H9 (cell line): ENCODE measurements at regions not wholly inside any gene's neighbourhood (a gene's known extent, or its start where the extent isn't known, plus 50 kb on each side); places are given as distances from the start of the nearest gene placed in this dataset.

Experiments used
- DNase-seq: peaks from one replicate; pipeline ENCODE4 v3.0.0-alpha.2; 2017
- H2AFZ ChIP-seq: one replicate; pipeline ENCODE4 v1.6.1; 2013; ENCODE audit warnings: mild to moderate bottlenecking, low read length, control low read depth, moderate library complexity
- H2AK5ac ChIP-seq: 2 replicates; pipeline ENCODE4 v1.6.1; 2013; ENCODE audit warnings: low read length, control low read depth, mixed read lengths; ENCODE audit not compliant: insufficient read length
- H2BK120ac ChIP-seq: one replicate; pipeline ENCODE4 v1.6.1; 2013; ENCODE audit warnings: low read depth, mild to moderate bottlenecking, low read length, control low read depth, inconsistent platforms; ENCODE audit not compliant: poor library complexity, severe bottlenecking
- H2BK12ac ChIP-seq: 2 replicates; pipeline ENCODE4 v1.6.1; 2013; ENCODE audit warnings: low read length, control low read depth, mixed read lengths, low read depth; ENCODE audit not compliant: insufficient read length
- H2BK15ac ChIP-seq: 2 replicates; pipeline ENCODE4 v1.6.1; 2013; ENCODE audit warnings: low read depth, low read length, control low read depth
- H2BK20ac ChIP-seq: one replicate; pipeline ENCODE4 v1.6.1; 2013; ENCODE audit warnings: low read depth, mild to moderate bottlenecking, low read length, control low read depth, inconsistent platforms; ENCODE audit not compliant: poor library complexity, severe bottlenecking
- H2BK5ac ChIP-seq: 2 replicates; pipeline ENCODE4 v1.6.1; 2013; ENCODE audit warnings: low read length, control low read depth, mixed read lengths; ENCODE audit not compliant: insufficient read length
- H3K14ac ChIP-seq: 2 replicates; pipeline ENCODE4 v1.6.1; 2013; ENCODE audit warnings: low read length, control low read depth; ENCODE audit not compliant: insufficient read depth
- H3K18ac ChIP-seq: 2 replicates; pipeline ENCODE4 v1.6.1; 2013; ENCODE audit warnings: low read depth, mild to moderate bottlenecking, mixed read lengths, low read length, control low read depth; ENCODE audit not compliant: insufficient read length
- H3K23ac ChIP-seq: 2 replicates; pipeline ENCODE4 v1.6.1; 2013; ENCODE audit warnings: low read length, control low read depth, mixed read lengths, low read depth; ENCODE audit not compliant: insufficient read length
- H3K23me2 ChIP-seq: 2 replicates; pipeline ENCODE4 v1.6.1; 2013; ENCODE audit warnings: low read depth, mild to moderate bottlenecking, mixed read lengths, low read length, control low read depth; ENCODE audit not compliant: insufficient read length, poor library complexity, severe bottlenecking
- H3K27ac ChIP-seq: 2 replicates; pipeline ENCODE4 v1.5.1; 2013; ENCODE audit warnings: low read length, control low read depth, mixed read lengths, low read depth; ENCODE audit not compliant: insufficient read length
- H3K27me3 ChIP-seq: 2 replicates; pipeline ENCODE4 v1.6.1; 2013; ENCODE audit warnings: low read length, control low read depth, inconsistent platforms; ENCODE audit not compliant: insufficient read depth
- H3K4ac ChIP-seq: 2 replicates; pipeline ENCODE4 v1.6.1; 2013; ENCODE audit warnings: low read depth, mild to moderate bottlenecking, control low read depth, inconsistent platforms, low read length, moderate library complexity
- H3K4me1 ChIP-seq: 2 replicates; pipeline ENCODE4 v1.6.1; 2013; ENCODE audit warnings: low read length, control low read depth, inconsistent platforms; ENCODE audit not compliant: insufficient read depth
- H3K4me2 ChIP-seq: 2 replicates; pipeline ENCODE4 v1.6.1; 2013; ENCODE audit warnings: low read length, control low read depth, mixed read lengths; ENCODE audit not compliant: insufficient read length, insufficient read depth
- H3K56ac ChIP-seq: 2 replicates; pipeline ENCODE4 v1.6.1; 2013; ENCODE audit warnings: low read depth, mild to moderate bottlenecking, mixed read lengths, low read length, control low read depth; ENCODE audit not compliant: insufficient read length
- H3K79me1 ChIP-seq: 2 replicates; pipeline ENCODE4 v1.6.1; 2013; ENCODE audit warnings: low read depth, mild to moderate bottlenecking, moderate library complexity, low read length, control low read depth, inconsistent platforms; ENCODE audit not compliant: insufficient read depth, poor library complexity, severe bottlenecking
- H3K79me2 ChIP-seq: 2 replicates; pipeline ENCODE4 v1.6.1; 2013; ENCODE audit warnings: low read length, control low read depth, inconsistent platforms; ENCODE audit not compliant: insufficient read depth
- H3K9ac ChIP-seq: 2 replicates; pipeline ENCODE4 v1.6.1; 2013; ENCODE audit warnings: low read length, control low read depth, mixed read lengths; ENCODE audit not compliant: insufficient read length; ENCODE audit errors: extremely low read depth
- H3K9me3 ChIP-seq: one replicate; pipeline ENCODE4 v1.6.1; 2013; ENCODE audit warnings: low read depth, low read length, inconsistent platforms; ENCODE audit not compliant: control insufficient read depth
- H3T11ph ChIP-seq: one replicate; pipeline ENCODE4 v1.6.1; 2013; ENCODE audit warnings: mild to moderate bottlenecking, low read length, control low read depth, inconsistent platforms
- H4K20me1 ChIP-seq: one replicate; pipeline ENCODE4 v1.6.1; 2013; ENCODE audit not compliant: control insufficient read depth, insufficient read length, insufficient read depth
- H4K5ac ChIP-seq: 2 replicates; pipeline ENCODE4 v1.6.1; 2013; ENCODE audit warnings: low read depth, mild to moderate bottlenecking, mixed read lengths, low read length, control low read depth; ENCODE audit not compliant: insufficient read length
- H4K8ac ChIP-seq: replicated peaks from 2 replicates; pipeline ENCODE4 v1.6.1; 2013; ENCODE audit warnings: low read length, control low read depth, mixed read lengths, low read depth; ENCODE audit not compliant: insufficient read length
- H4K91ac ChIP-seq: 2 replicates; pipeline ENCODE4 v1.6.1; 2013; ENCODE audit warnings: low read depth, mild to moderate bottlenecking, moderate library complexity, mixed read lengths, low read length, control low read depth; ENCODE audit not compliant: insufficient read length
- H3K27ac Mint-ChIP-seq, 3 experiments: 2 replicates in 2 of 3; 3 replicates in 1 of 3; pipeline ENCODE4 v1.8.0; 2020 to 2021; ENCODE audit warnings: mixed read lengths in 3 of 3, mild to moderate bottlenecking in 1 of 3, moderate library complexity in 1 of 3
- H3K27me3 Mint-ChIP-seq: 2 replicates; pipeline ENCODE4 v1.8.0; 2021; ENCODE audit warnings: low read depth, mild to moderate bottlenecking, moderate library complexity, mixed read lengths
- H3K36me3 Mint-ChIP-seq, 3 experiments: 2 replicates in 2 of 3; 3 replicates in 1 of 3; pipeline ENCODE4 v1.8.0; 2020 to 2021; ENCODE audit warnings: low read depth in 3 of 3, mixed read lengths in 3 of 3; ENCODE audit not compliant: insufficient read depth in 1 of 3
- H3K4me1 Mint-ChIP-seq, 2 experiments: 2 replicates each; pipeline ENCODE4 v1.8.0; 2020; ENCODE audit warnings: mixed read lengths in 2 of 2
- H3K4me3 Mint-ChIP-seq, 2 experiments: 2 replicates in 1 of 2; 3 replicates in 1 of 2; pipeline ENCODE4 v1.8.0; 2020 to 2021; ENCODE audit warnings: mild to moderate bottlenecking in 2 of 2, mixed read lengths in 2 of 2, moderate library complexity in 1 of 2
- H3K9me3 Mint-ChIP-seq, 2 experiments: 2 replicates in 1 of 2; 3 replicates in 1 of 2; pipeline ENCODE4 v1.8.0; 2020; ENCODE audit warnings: mild to moderate bottlenecking in 2 of 2, mixed read lengths in 2 of 2, moderate library complexity in 1 of 2
- TF ChIP-seq, protein P1 (sequence below): fragments of 200-600 bp; sonication (generic); conservative IDR thresholded peaks from 3 replicates; pipeline ENCODE4 v1.8.0; 2021; ENCODE audit warnings: antibody characterized with exemption, mild to moderate bottlenecking

- Histone ChIP-seq H3K14ac (no peak overlapping the region; the same call in 1 of the 2 replicates), H3K56ac (no peak overlapping the region), H2BK12ac (no peak overlapping the region), H3K4me2 (no peak overlapping the region), H3K4me1 (no peaks in the 10 kb centered on the region; the same call in 1 of the 2 replicates), H3K9me3 (no peaks in the 10 kb centered on the region), H2BK15ac (no peak overlapping the region), H4K8ac (no peak overlapping the region), H3K79me1 (no peaks in the 10 kb centered on the region), H3K23me2 (no peaks in the 10 kb centered on the region), H3K27ac (no peak overlapping the region), H3K79me2 (no peaks in the 10 kb centered on the region), H2BK20ac (no peak overlapping the region), H2AK5ac (no peak overlapping the region), H4K20me1 (no peaks in the 10 kb centered on the region), H2AFZ (no peak overlapping the region), H2BK5ac (no peak overlapping the region), H3K18ac (no peak overlapping the region), H3K4ac (no peak overlapping the region; the same call in 1 of the 2 replicates), H3K27me3 (no peaks in the 10 kb centered on the region), H4K5ac (no peak overlapping the region), H2BK120ac (no peak overlapping the region), H4K91ac (no peak overlapping the region), H3K9ac (no peak overlapping the region), H3T11ph (no peak overlapping the region), H3K23ac (no peak overlapping the region)
- peaks cover 4 to 17% of the 10 kb centered on the region in 2 experiments; a peak in 3 of 4 replicates for H3K4me1 Mint-ChIP-seq
- no peak for DNase-seq
- peaks cover 4% of the 10 kb centered on the region for H3K27me3 Mint-ChIP-seq
- H3K4me3 Mint-ChIP-seq = no peak overlapping the region; a peak in 1 of 5 replicates
- peaks cover 20 to 22% of the 10 kb centered on the region in 2 experiments for H3K9me3 Mint-ChIP-seq
- H3K27ac Mint-ChIP-seq = no peak overlapping the region
- TF ChIP-seq, protein P1, sequence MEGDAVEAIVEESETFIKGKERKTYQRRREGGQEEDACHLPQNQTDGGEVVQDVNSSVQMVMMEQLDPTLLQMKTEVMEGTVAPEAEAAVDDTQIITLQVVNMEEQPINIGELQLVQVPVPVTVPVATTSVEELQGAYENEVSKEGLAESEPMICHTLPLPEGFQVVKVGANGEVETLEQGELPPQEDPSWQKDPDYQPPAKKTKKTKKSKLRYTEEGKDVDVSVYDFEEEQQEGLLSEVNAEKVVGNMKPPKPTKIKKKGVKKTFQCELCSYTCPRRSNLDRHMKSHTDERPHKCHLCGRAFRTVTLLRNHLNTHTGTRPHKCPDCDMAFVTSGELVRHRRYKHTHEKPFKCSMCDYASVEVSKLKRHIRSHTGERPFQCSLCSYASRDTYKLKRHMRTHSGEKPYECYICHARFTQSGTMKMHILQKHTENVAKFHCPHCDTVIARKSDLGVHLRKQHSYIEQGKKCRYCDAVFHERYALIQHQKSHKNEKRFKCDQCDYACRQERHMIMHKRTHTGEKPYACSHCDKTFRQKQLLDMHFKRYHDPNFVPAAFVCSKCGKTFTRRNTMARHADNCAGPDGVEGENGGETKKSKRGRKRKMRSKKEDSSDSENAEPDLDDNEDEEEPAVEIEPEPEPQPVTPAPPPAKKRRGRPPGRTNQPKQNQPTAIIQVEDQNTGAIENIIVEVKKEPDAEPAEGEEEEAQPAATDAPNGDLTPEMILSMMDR = no peak
- H3K36me3 Mint-ChIP-seq = peaks cover 0 to 20% (median 4%) of the 10 kb centered on the region in 3 experiments; a peak in 4 of 7 replicates
Observed at GRCh38 chr1:29460694-29461093, 224.4 kb downstream of the PTPRU start.
